ENCODE measurements at regions not wholly inside any gene's neighbourhood (a gene's known extent, or its start where the extent isn't known, plus 50 kb on each side); places are given as distances from the start of the nearest gene placed in this dataset.
"Not testable (repeated sequence)": the region's sequence is repeated elsewhere in the genome, so short reads cannot be mapped to it uniquely, and the experiment has no call there.

DNA sequence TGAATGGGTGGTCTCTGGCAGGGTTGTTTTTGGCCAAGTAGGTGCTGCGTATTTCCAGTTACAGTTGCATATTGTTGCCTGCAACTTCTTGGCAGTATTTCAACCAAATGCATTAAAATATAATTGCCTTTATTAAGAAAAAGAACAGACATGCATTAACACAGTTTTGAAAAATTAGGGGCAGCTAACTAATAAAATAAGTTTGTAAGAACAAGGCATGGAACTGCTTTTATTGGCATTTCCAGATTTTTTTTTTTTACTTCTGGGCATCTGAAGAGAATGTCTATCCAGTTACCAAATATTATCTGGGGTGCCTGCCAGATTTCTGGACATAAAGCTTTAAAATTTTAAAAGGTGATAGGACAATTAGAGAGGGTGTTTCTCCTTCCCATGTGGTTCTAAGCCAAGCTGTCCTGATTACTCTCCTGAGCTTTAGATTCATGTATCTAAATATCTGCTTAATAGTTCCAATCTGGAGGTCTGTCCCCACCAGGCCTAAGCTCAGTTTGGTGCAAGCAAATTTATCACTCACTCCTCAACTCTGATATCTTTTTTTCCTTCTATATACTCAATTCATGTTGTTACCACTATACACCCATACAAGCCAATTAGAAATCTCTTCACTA lies 553.3 kb upstream of the USP24 start:
- no peaks in the 10 kb centered on the region for H3K9me3 ChIP-seq (ENCODE audit: low read length)
- intact Hi-C loops (cut with micrococcal nuclease), result no loop called here
- H3K36me3 ChIP-seq (ENCODE audit: low read depth, low read length), result no peaks in the 10 kb centered on the region
- no peak overlapping the region for H3K9ac ChIP-seq (ENCODE audit: low read length)
- ATAC-seq (no peak), DNase-seq (no peak)
- BruUV-seq (replicated peaks), result no TSS peak
- H3K27ac ChIP-seq (ENCODE audit: low read length), result no peak overlapping the region
- TF ChIP-seq EZH2phosphoT487 (IDR thresholded peaks at IDR 0.05; ENCODE audit: borderline replicate concordance, low read length) (no peak), EZH2 (IDR thresholded peaks at IDR 0.05; ENCODE audit: low read length, unreplicated experiment) (no peak), CTCF (conservative IDR thresholded peaks at IDR 0.05; ENCODE audit: low read depth, low read length) (no peak)
- H3K27me3 ChIP-seq (ENCODE audit: low read length), result no peaks in the 10 kb centered on the region
- H3K9me2 ChIP-seq (replicated peaks; ENCODE audit: low read length), result no peaks in the 10 kb centered on the region
- no peak overlapping the region for H3K4me2 ChIP-seq (ENCODE audit: low read length)
- H3K4me1 ChIP-seq (ENCODE audit: insufficient read depth, low read length), result no peaks in the 10 kb centered on the region
- no peak overlapping the region for H3K4me3 ChIP-seq (ENCODE audit: low read length)
- POLR2A ChIA-PET (ENCODE audit: unreplicated experiment), result interaction anchor here (0.6 to 0.7 kb wide), 2 partner anchors 31 to 53 kb away, joined by 4 to 6 read pairs; no protein-coding TSS in a partner anchor
- no peaks in the 10 kb centered on the region for H3K79me2 ChIP-seq (ENCODE audit: low read length)
- H2AFZ ChIP-seq (ENCODE audit: low read length), result no peak overlapping the region
- H3F3A ChIP-seq (ENCODE audit: low read length, unreplicated experiment), result no peaks in the 10 kb centered on the region
- no peaks in the 10 kb centered on the region for H4K20me1 ChIP-seq (ENCODE audit: low read length)
- CTCF ChIA-PET, result no interaction called here

DNA sequence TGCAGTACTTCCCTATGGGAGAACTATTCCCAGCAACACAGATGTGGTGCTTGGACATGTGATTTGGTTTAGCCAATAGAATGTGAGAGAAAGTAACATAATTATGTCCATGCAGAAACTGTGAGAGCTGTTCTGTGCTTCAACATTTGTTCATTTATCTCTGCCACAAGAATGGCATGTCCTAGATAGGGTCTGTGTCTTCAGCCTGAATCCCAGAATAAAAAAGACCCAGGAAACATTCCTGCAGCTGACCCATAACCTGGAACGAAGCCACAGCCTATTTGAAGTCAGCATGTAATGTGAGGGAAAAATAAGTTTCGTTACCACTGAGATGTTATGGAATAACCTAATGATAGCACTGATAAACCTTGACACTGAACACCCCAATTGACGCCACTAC lies 552.0 kb upstream of the USP24 start:
- Histone ChIP-seq H2AFZ (ENCODE audit: low read length) (no peak overlapping the region), H3K9me2 (replicated peaks; ENCODE audit: low read length) (no peaks in the 10 kb centered on the region), H3K36me3 (ENCODE audit: low read depth, low read length) (no peaks in the 10 kb centered on the region), H3F3A (ENCODE audit: low read length, unreplicated experiment) (no peaks in the 10 kb centered on the region), H3K27ac (ENCODE audit: low read length) (no peak overlapping the region), H4K20me1 (ENCODE audit: low read length) (no peaks in the 10 kb centered on the region), H3K9me3 (ENCODE audit: low read length) (no peaks in the 10 kb centered on the region), H3K27me3 (ENCODE audit: low read length) (no peaks in the 10 kb centered on the region), H3K4me1 (ENCODE audit: insufficient read depth, low read length) (no peaks in the 10 kb centered on the region), H3K9ac (ENCODE audit: low read length) (no peak overlapping the region), H3K4me2 (ENCODE audit: low read length) (no peak overlapping the region), H3K4me3 (ENCODE audit: low read length) (no peak overlapping the region), H3K79me2 (ENCODE audit: low read length) (no peaks in the 10 kb centered on the region)
- no peak for TF ChIP-seq EZH2phosphoT487 (IDR thresholded peaks at IDR 0.05; ENCODE audit: borderline replicate concordance, low read length)
- TF ChIP-seq EZH2 (IDR thresholded peaks at IDR 0.05; ENCODE audit: low read length, unreplicated experiment), result no peak
- TF ChIP-seq CTCF (conservative IDR thresholded peaks at IDR 0.05; ENCODE audit: low read depth, low read length), result no peak
- CTCF ChIA-PET, result no interaction called here
- no TSS peak for BruUV-seq (replicated peaks)
- POLR2A ChIA-PET (ENCODE audit: unreplicated experiment), result no interaction called here
- no peak for DNase-seq
- ATAC-seq, result no peak
- intact Hi-C loops (cut with micrococcal nuclease), result no loop called here

DNA sequence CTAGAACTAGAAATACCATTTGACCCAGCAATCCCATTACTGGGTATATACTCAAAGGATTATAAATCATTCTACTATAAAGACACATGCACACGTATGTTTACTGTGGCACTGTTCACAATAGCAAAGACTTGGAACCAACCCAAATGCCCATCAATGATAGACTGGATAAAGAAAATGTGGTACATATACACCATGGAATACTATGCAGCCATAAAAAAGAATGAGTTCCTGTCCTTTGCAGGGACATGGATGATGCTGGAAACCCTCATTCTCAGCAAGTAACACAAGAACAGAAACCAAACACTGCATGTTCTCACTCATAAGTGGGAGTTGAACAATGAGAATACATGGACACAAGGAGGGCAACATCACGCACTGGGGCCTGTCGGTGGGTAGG lies 550.3 kb upstream of the USP24 start:
- H3K9ac ChIP-seq (ENCODE audit: low read length); H3F3A ChIP-seq (ENCODE audit: low read length, unreplicated experiment); POLR2A ChIA-PET (ENCODE audit: unreplicated experiment); H3K79me2 ChIP-seq (ENCODE audit: low read length); ATAC-seq; H3K9me3 ChIP-seq (ENCODE audit: low read length); H3K27me3 ChIP-seq (ENCODE audit: low read length); DNase-seq; H3K4me1 ChIP-seq (ENCODE audit: insufficient read depth, low read length); H3K36me3 ChIP-seq (ENCODE audit: low read depth, low read length); CTCF ChIA-PET; H3K4me2 ChIP-seq (ENCODE audit: low read length); H4K20me1 ChIP-seq (ENCODE audit: low read length); H3K4me3 ChIP-seq (ENCODE audit: low read length); intact Hi-C loops (cut with micrococcal nuclease); H3K27ac ChIP-seq (ENCODE audit: low read length); H3K9me2 ChIP-seq (replicated peaks; ENCODE audit: low read length); H2AFZ ChIP-seq (ENCODE audit: low read length); BruUV-seq (replicated peaks): not testable (repeated sequence)
